ENCODE measurements at regions not wholly inside any gene's neighbourhood (a gene's known extent, or its start where the extent isn't known, plus 50 kb on each side); places are given as distances from the start of the nearest gene placed in this dataset.

GRCh38 chr13:54750521-54750920 lies 1721.9 kb downstream of the OLFM4 start:
- no peak overlapping the region for H3K4me3 ChIP-seq (ENCODE audit: low read depth, low read length)
- no peak for TF ChIP-seq CTCF (IDR thresholded peaks at IDR 0.05; ENCODE audit: low read depth, low read length, missing control alignments)
- no peak for DNase-seq (ENCODE audit: low read depth)

- no peak for DNase-seq (ENCODE audit: low read depth)
- no peak for TF ChIP-seq CTCF (IDR thresholded peaks at IDR 0.05; ENCODE audit: low read depth, low read length, missing control alignments)
- no peak overlapping the region for H3K4me3 ChIP-seq (ENCODE audit: low read depth, low read length)
These were observed 1730.2 kb downstream of the OLFM4 start for GRCh38 chr13:54758795-54759194.

DNA sequence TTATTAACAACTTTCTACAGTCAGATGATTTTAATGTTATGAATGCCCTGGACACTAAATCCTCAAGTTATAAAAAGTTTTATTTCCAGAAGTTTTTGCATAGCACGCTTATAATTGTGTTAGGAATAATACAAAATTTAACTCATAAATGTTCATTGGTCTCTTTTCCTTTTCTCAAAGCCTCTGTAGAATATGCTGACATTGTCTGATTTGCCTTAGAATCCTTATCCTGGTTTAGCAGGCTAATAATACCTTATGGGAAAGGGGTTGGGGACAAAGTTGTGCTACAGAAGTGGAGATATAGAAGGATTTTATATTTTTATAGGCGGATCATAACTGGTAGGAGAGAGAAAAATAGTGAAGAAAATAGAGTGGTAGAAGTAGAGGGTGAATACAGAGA lies 1739.6 kb downstream of the OLFM4 start:
- no peak for TF ChIP-seq CTCF (IDR thresholded peaks at IDR 0.05; ENCODE audit: low read depth, low read length, missing control alignments)
- DNase-seq (ENCODE audit: low read depth) = no peak
- H3K4me3 ChIP-seq (ENCODE audit: low read depth, low read length) = no peak overlapping the region

DNA sequence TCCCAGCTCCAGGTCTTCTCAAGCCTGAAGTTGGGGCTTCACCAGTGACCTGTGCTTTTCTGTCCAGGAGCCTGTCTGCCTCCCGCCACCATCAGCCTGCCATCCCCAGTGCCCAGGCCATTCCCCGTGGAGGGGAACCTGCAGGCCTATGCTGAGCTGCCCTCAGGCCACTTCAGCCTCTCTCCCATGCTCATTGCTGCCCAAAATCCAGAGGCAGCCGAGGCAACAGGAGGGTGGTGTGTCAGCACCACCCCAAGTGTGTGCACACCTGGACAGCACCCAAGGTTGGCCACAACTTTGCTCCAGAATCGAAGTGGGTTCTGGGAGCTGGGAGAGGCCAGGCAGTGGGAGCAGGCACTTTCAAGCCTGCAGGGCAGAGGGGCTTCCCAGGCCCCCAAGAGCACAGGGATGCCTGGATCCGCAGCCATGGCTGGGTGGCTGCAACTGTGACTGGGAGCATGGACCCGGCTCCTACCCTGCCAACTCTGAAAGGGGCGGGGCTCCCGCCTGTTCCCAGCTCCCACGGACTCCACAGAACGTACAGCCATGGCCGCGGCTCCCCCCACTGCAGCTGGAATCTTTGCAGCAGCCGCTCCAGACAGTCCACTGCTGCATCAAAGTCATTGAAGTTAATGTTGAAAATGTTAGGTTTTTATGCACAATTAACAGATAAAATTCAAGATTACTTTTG lies 1747.0 kb downstream of the OLFM4 start:
- no peak for TF ChIP-seq CTCF (IDR thresholded peaks at IDR 0.05; ENCODE audit: low read depth, low read length, missing control alignments)
- no peak for DNase-seq (ENCODE audit: low read depth)
- no peak overlapping the region for H3K4me3 ChIP-seq (ENCODE audit: low read depth, low read length)

DNA sequence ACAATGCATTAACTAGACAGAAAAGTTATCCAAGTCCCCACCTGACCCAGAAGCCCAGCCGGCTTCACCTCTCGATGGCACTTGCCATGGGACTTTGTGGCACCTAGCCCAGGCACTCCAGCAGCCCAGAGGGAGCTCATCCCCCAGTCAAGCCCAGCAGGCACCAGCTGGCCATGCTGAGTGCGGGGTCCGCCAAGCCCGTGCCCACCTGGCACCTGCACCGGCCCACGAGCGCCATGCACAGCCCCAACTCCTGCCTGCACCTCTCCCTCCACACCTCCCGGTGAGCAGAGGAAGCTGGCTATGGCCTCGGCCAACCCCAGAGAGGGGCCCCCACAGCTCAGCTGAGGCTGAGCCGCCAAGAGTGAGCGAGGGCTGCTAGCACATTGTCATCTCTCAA lies 1759.1 kb downstream of the OLFM4 start:
- no peak for DNase-seq (ENCODE audit: low read depth)
- no peak overlapping the region for H3K4me3 ChIP-seq (ENCODE audit: low read depth, low read length)
- TF ChIP-seq CTCF (IDR thresholded peaks at IDR 0.05; ENCODE audit: low read depth, low read length, missing control alignments) = no peak

- no peak for TF ChIP-seq CTCF (IDR thresholded peaks at IDR 0.05; ENCODE audit: low read depth, low read length, missing control alignments)
- DNase-seq (ENCODE audit: low read depth) = no peak
- no peak overlapping the region for H3K4me3 ChIP-seq (ENCODE audit: low read depth, low read length)
These were observed 1771.1 kb downstream of the OLFM4 start for GRCh38 chr13:54799621-54800226.

DNA sequence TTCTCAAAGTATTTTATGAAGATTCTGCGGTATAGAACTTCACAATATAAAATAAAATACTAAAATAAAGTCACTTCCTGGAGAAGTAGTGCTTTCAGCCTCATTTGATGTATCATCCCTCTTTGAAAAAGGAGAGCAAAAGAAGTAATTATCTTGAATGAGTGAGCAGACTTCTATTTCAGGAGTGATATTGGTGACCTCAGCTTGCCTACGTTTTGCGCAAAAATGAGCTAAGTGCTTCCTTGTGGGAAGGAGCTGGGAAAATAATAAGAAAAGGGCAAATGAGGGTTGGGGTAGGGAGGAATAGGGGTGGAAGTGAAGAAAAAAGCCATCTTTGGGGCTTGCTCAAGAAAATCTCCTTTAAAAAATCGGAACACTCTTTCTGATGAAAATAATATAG lies 1773.6 kb downstream of the OLFM4 start:
- no peak for DNase-seq (ENCODE audit: low read depth)
- no peak for TF ChIP-seq CTCF (IDR thresholded peaks at IDR 0.05; ENCODE audit: low read depth, low read length, missing control alignments)
- no peak overlapping the region for H3K4me3 ChIP-seq (ENCODE audit: low read depth, low read length)
